ENCODE measurements at regions not wholly inside any gene's neighbourhood (a gene's known extent, or its start where the extent isn't known, plus 50 kb on each side); places are given as distances from the start of the nearest gene placed in this dataset.

- FAIRE-seq = no peak
- WGBS, 3 donors = 72 to 79% (median 73%) methylated on average over 2 of the region's 2 CpGs
- H3K36me3 ChIP-seq (ENCODE audit: control insufficient read depth in 3 of 3, insufficient read depth in 2 of 3, low read depth in 1 of 3, low read length in 3 of 3) = no peaks in the 10 kb centered on the region
Observed at GRCh38 chr16:72311426-72311825, 139.5 kb upstream of the PMFBP1 start.

DNA sequence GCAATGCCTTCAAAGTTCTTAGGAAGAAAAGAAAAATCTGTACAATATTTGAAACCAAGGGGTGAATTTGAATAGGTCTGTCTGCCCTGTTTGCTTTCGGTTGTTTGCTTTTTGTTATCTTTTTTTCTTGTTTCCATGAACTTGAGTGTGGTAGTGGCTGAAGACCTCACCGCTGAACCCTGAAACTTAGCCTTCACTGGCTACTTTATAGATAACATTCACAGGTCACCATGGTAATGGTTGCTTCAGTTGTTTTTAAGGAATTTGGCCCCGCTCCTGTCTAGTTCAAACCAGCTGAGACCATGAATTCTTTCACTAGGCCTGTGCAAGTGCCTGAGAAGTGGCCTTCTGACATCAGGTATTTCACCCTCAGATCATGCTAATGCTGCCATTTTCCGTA lies 137.0 kb upstream of the PMFBP1 start:
- WGBS, 3 donors = 65 to 86% (median 86%) methylated on average over 4 of the region's 4 CpGs
- H3K36me3 ChIP-seq (ENCODE audit: control insufficient read depth in 3 of 3, insufficient read depth in 2 of 3, low read depth in 1 of 3, low read length in 3 of 3) = no peaks in the 10 kb centered on the region
- H3K4me3 ChIP-seq (ENCODE audit: low read depth in 1 of 3, low read length in 3 of 3) = no peak overlapping the region
- no peaks in the 10 kb centered on the region for H3K4me1 ChIP-seq (ENCODE audit: control insufficient read depth in 3 of 3, insufficient read depth in 2 of 3, low read depth in 1 of 3, low read length in 2 of 3)
- peaks cover 0 to 6% of the 10 kb centered on the region in 2 donors for H3K9me3 ChIP-seq (ENCODE audit: control insufficient read depth in 2 of 2, insufficient read depth in 1 of 2, low read depth in 1 of 2, low read length in 1 of 2)
- DNase-seq = no peak
- H3K27me3 ChIP-seq (ENCODE audit: control insufficient read depth in 3 of 3, insufficient read depth in 3 of 3, low read length in 3 of 3) = no peaks in the 10 kb centered on the region
- no peak for FAIRE-seq
- H3K27ac ChIP-seq (ENCODE audit: low read depth in 1 of 3, low read length in 2 of 3) = no peak overlapping the region

More at GRCh38 chr16:72311426-72311825, 139.5 kb upstream of the PMFBP1 start:
- no peak for DNase-seq
- Histone ChIP-seq H3K4me1 (ENCODE audit: control insufficient read depth in 3 of 3, insufficient read depth in 2 of 3, low read depth in 1 of 3, low read length in 2 of 3) (no peaks in the 10 kb centered on the region), H3K27ac (ENCODE audit: low read depth in 1 of 3, low read length in 2 of 3) (no peak overlapping the region), H3K4me3 (ENCODE audit: low read depth in 1 of 3, low read length in 3 of 3) (no peak overlapping the region), H3K27me3 (ENCODE audit: control insufficient read depth in 3 of 3, insufficient read depth in 3 of 3, low read length in 3 of 3) (no peaks in the 10 kb centered on the region), H3K9me3 (ENCODE audit: control insufficient read depth in 2 of 2, insufficient read depth in 1 of 2, low read depth in 1 of 2, low read length in 1 of 2) (peaks cover 0 to 6% of the 10 kb centered on the region in 2 donors)

DNA sequence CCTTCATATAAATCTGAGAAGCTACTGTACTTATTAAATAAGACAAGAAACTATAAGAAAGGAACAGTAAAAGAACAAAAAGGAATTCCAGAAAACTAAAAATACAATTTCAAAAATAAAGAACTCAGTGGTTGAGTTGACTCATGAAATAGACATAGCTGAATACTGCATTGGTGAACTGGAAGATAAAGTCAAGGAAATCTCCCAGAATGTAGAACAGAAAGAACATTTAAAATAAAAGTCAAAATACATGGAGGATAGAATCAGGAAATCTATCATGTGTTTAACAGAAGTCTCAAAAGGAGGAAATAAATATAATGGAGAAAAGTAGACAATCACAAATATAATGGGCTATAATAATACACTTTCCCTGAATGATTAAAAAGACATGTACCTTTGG lies 136.4 kb upstream of the PMFBP1 start:
- peaks cover 0 to 6% of the 10 kb centered on the region in 2 donors for H3K9me3 ChIP-seq (ENCODE audit: control insufficient read depth in 2 of 2, insufficient read depth in 1 of 2, low read depth in 1 of 2, low read length in 1 of 2)
- no peaks in the 10 kb centered on the region for H3K4me1 ChIP-seq (ENCODE audit: control insufficient read depth in 3 of 3, insufficient read depth in 2 of 3, low read depth in 1 of 3, low read length in 2 of 3)
- no peaks in the 10 kb centered on the region for H3K36me3 ChIP-seq (ENCODE audit: control insufficient read depth in 3 of 3, insufficient read depth in 2 of 3, low read depth in 1 of 3, low read length in 3 of 3)
- FAIRE-seq = no peak
- DNase-seq = no peak
- no peak overlapping the region for H3K4me3 ChIP-seq (ENCODE audit: low read depth in 1 of 3, low read length in 3 of 3)
- peaks cover 0 to 2% (median 0%) of the 10 kb centered on the region in 3 donors for H3K27me3 ChIP-seq (ENCODE audit: control insufficient read depth in 3 of 3, insufficient read depth in 3 of 3, low read length in 3 of 3)
- H3K27ac ChIP-seq (ENCODE audit: low read depth in 1 of 3, low read length in 2 of 3) = no peak overlapping the region

DNA sequence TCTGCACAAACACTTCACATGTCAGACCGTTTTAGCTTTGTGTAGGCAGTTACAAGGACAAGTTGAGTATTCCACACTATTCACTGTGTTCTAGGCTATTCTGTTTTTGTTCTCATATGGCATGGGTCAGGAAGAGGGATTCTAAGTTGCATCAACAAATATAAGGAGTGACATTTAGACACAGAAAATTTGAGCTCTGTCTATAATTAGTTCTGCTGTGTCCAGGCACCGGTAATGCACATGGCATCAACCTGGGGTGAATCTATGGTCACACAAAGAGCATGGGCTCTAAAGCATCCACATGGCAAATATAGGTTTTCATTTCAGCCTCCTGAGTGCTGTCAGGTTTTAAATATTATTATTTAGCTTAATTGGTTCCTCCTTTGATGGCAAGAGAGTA lies 130.4 kb upstream of the PMFBP1 start:
- FAIRE-seq (no peak), DNase-seq (no peak)
- 64 to 84% (median 83%) methylated on average over 2 of the region's 2 CpGs for WGBS, 3 donors
- Histone ChIP-seq H3K27ac (ENCODE audit: low read depth in 1 of 3, low read length in 2 of 3) (no peak overlapping the region), H3K4me1 (ENCODE audit: control insufficient read depth in 3 of 3, insufficient read depth in 2 of 3, low read depth in 1 of 3, low read length in 2 of 3) (peaks cover 0 to 5% (median 0%) of the 10 kb centered on the region in 3 donors), H3K36me3 (ENCODE audit: control insufficient read depth in 3 of 3, insufficient read depth in 2 of 3, low read depth in 1 of 3, low read length in 3 of 3) (no peaks in the 10 kb centered on the region), H3K27me3 (ENCODE audit: control insufficient read depth in 3 of 3, insufficient read depth in 3 of 3, low read length in 3 of 3) (peaks cover 0 to 23% (median 0%) of the 10 kb centered on the region in 3 donors), H3K9me3 (ENCODE audit: control insufficient read depth in 2 of 2, insufficient read depth in 1 of 2, low read depth in 1 of 2, low read length in 1 of 2) (peaks cover 0 to 2% of the 10 kb centered on the region in 2 donors), H3K4me3 (ENCODE audit: low read depth in 1 of 3, low read length in 3 of 3) (no peak overlapping the region)

DNA sequence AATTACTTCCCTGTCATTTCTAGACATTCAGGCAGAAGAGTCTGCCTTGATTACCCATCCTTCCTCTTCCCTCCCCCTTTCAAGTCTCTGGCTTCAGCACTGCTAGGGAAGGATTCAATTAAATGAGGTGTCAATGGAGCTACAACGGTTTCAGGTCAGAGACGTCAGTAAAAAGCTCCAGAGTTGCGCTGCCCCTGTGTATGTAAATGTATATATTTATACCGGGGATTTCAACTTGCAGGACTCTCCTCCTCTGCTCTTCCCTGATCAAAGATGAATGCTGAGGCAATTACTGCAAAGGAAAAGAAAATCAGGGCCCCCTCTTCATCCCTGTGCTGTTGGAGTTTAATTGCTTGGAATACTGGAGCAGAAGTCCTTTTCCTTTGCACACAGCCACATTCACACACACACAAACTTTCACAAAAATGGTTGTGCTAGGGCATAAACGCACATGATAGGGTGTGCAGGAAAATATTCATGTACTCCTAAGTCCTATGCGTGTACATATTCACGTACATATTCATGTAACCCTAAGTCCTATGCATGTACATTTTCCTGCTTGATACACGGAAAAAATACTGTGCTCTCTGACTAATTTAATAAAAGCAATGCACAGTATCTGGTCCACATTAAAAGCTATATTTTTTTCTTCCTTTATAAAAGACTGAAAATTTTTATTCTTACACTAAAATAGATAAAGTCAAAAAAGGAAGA lies 129.7 kb upstream of the PMFBP1 start:
- Histone ChIP-seq H3K4me3 (ENCODE audit: low read depth in 1 of 3, low read length in 3 of 3) (no peak overlapping the region), H3K27ac (ENCODE audit: low read depth in 1 of 3, low read length in 2 of 3) (no peak overlapping the region), H3K27me3 (ENCODE audit: control insufficient read depth in 3 of 3, insufficient read depth in 3 of 3, low read length in 3 of 3) (peaks cover 0 to 23% (median 0%) of the 10 kb centered on the region in 3 donors), H3K9me3 (ENCODE audit: control insufficient read depth in 2 of 2, insufficient read depth in 1 of 2, low read depth in 1 of 2, low read length in 1 of 2) (peaks cover 0 to 3% of the 10 kb centered on the region in 2 donors), H3K4me1 (ENCODE audit: control insufficient read depth in 3 of 3, insufficient read depth in 2 of 3, low read depth in 1 of 3, low read length in 2 of 3) (peaks cover 0 to 5% (median 0%) of the 10 kb centered on the region in 3 donors), H3K36me3 (ENCODE audit: control insufficient read depth in 3 of 3, insufficient read depth in 2 of 3, low read depth in 1 of 3, low read length in 3 of 3) (no peaks in the 10 kb centered on the region)
- no peak for DNase-seq
- no peak for FAIRE-seq
- 63 to 87% (median 85%) methylated on average over 8 of the region's 8 CpGs for WGBS, 3 donors

- peaks cover 0 to 3% of the 10 kb centered on the region in 2 donors for H3K9me3 ChIP-seq (ENCODE audit: control insufficient read depth in 2 of 2, insufficient read depth in 1 of 2, low read depth in 1 of 2, low read length in 1 of 2)
- no peak for FAIRE-seq
- WGBS, 3 donors = 22 to 51% (median 41%) methylated on average over 7 of the region's 7 CpGs
- peak; percentile 34 to 46 for DNase-seq
- H3K27ac ChIP-seq (ENCODE audit: low read depth in 1 of 3, low read length in 2 of 3) = no peak overlapping the region
- peaks cover 0 to 5% (median 0%) of the 10 kb centered on the region in 3 donors for H3K4me1 ChIP-seq (ENCODE audit: control insufficient read depth in 3 of 3, insufficient read depth in 2 of 3, low read depth in 1 of 3, low read length in 2 of 3)
- H3K36me3 ChIP-seq (ENCODE audit: control insufficient read depth in 3 of 3, insufficient read depth in 2 of 3, low read depth in 1 of 3, low read length in 3 of 3) = no peaks in the 10 kb centered on the region
- peaks cover 0 to 27% (median 0%) of the 10 kb centered on the region in 3 donors for H3K27me3 ChIP-seq (ENCODE audit: control insufficient read depth in 3 of 3, insufficient read depth in 3 of 3, low read length in 3 of 3)
- H3K4me3 ChIP-seq (ENCODE audit: low read depth in 1 of 3, low read length in 3 of 3) = no peak overlapping the region
Observed at GRCh38 chr16:72300892-72301291, 128.9 kb upstream of the PMFBP1 start.

DNA sequence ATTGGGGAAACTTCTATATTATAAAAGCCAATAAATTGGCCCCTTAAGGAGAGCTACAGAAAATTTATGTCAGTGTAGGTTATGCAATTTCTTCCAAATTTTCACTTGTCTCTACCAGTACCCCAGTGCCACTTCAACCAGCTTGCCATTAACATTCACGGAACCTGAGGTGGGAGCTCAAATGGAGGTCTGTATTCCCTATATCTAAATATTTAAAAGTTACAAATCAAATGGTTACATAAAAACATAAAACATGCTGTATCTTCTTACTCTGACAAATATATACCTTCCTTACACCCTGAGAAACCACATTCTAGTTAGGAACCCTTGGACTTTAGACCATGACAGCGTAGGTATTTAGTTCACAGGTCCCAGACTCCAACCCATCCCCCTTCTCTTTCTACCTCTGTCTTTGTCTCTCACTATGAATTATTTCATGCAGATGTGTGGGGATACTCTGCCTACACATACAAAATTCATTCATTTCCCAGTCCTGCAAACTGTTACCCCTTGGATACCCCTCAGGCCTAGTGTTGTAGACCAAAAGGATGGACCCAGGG lies 127.8 kb upstream of the PMFBP1 start:
- Histone ChIP-seq H3K4me1 (ENCODE audit: control insufficient read depth in 3 of 3, insufficient read depth in 2 of 3, low read depth in 1 of 3, low read length in 2 of 3) (peaks cover 0 to 5% (median 0%) of the 10 kb centered on the region in 3 donors), H3K27ac (ENCODE audit: low read depth in 1 of 3, low read length in 2 of 3) (no peak overlapping the region), H3K9me3 (ENCODE audit: control insufficient read depth in 2 of 2, insufficient read depth in 1 of 2, low read depth in 1 of 2, low read length in 1 of 2) (peaks cover 0 to 3% of the 10 kb centered on the region in 2 donors), H3K27me3 (ENCODE audit: control insufficient read depth in 3 of 3, insufficient read depth in 3 of 3, low read length in 3 of 3) (peaks cover 0 to 27% (median 0%) of the 10 kb centered on the region in 3 donors), H3K4me3 (ENCODE audit: low read depth in 1 of 3, low read length in 3 of 3) (no peak overlapping the region), H3K36me3 (ENCODE audit: control insufficient read depth in 3 of 3, insufficient read depth in 2 of 3, low read depth in 1 of 3, low read length in 3 of 3) (no peaks in the 10 kb centered on the region)
- 55 to 84% (median 67%) methylated on average over 2 of the region's 2 CpGs for WGBS, 3 donors
- FAIRE-seq = no peak
- peak; percentile 59 to 78 for DNase-seq

DNA sequence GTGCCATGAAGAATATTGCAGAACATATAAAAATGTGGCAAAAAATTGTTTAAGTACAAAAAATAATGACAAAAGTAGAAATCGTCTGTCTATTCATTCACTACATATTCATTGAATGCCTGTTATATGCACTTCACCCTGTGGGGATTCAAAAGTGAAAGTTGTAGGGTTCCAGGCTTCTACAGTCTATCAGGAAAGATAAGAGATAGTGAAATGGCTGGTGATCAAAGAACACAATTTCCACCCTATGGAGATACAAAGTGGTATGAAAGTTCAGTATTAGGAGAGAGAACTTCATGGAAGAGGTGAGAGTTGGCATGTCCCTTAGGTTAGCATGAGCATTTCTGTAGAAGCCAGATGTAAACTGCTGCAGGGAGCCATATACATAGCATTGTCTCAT lies 127.0 kb upstream of the PMFBP1 start:
- no peak overlapping the region for H3K27ac ChIP-seq (ENCODE audit: low read depth in 1 of 3, low read length in 2 of 3)
- peaks cover 0 to 27% (median 0%) of the 10 kb centered on the region in 3 donors for H3K27me3 ChIP-seq (ENCODE audit: control insufficient read depth in 3 of 3, insufficient read depth in 3 of 3, low read length in 3 of 3)
- H3K4me1 ChIP-seq (ENCODE audit: control insufficient read depth in 3 of 3, insufficient read depth in 2 of 3, low read depth in 1 of 3, low read length in 2 of 3) = peaks cover 0 to 5% (median 0%) of the 10 kb centered on the region in 3 donors
- peak; percentile 58 to 89 for DNase-seq
- H3K9me3 ChIP-seq (ENCODE audit: control insufficient read depth in 2 of 2, insufficient read depth in 1 of 2, low read depth in 1 of 2, low read length in 1 of 2) = peaks cover 0 to 3% of the 10 kb centered on the region in 2 donors
- WGBS, 3 donors = 13 to 73% (median 35%) methylated on average over 1 of the region's 1 CpG
- H3K36me3 ChIP-seq (ENCODE audit: control insufficient read depth in 3 of 3, insufficient read depth in 2 of 3, low read depth in 1 of 3, low read length in 3 of 3) = no peaks in the 10 kb centered on the region
- FAIRE-seq = no peak
- no peak overlapping the region for H3K4me3 ChIP-seq (ENCODE audit: low read depth in 1 of 3, low read length in 3 of 3)
